Esophagus squamous epithelium (tissue), 5 donors: ENCODE measurements at regions not wholly inside any gene's neighbourhood (a gene's known extent, or its start where the extent isn't known, plus 50 kb on each side); places are given as distances from the start of the nearest gene placed in this dataset.

Source experiments
- DNase-seq: peaks from one replicate; lab custom pipeline; 2025; lab: John Stamatoyannopoulos, UW
- H3K27ac ChIP-seq, 4 donors: fragments of 200-600 bp; sonication (generic); one replicate each; pipeline ENCODE4 v1.5.1; 2016 to 2019; ENCODE audit warnings: mild to moderate bottlenecking in 1 of 4
- H3K27me3 ChIP-seq, 4 donors: fragments of 200-600 bp; sonication (generic); 1 replicate in 3 of 4; 2 replicates in 1 of 4; pipeline versions ENCODE4 v1.5.1 to v1.6.0; 2017 to 2021; ENCODE audit warnings: antibody characterized with exemption in 1 of 4
- H3K36me3 ChIP-seq, 3 donors: fragments of 200-600 bp; sonication (generic); one replicate each; pipeline ENCODE4 v1.5.1; 2016 to 2019
- H3K4me1 ChIP-seq, 3 donors: fragments of 200-600 bp; sonication (generic); one replicate each; pipeline ENCODE4 v1.5.1; 2017 to 2019
- H3K4me3 ChIP-seq, 4 donors: fragments of 200-600 bp; sonication (generic); 1 replicate in 3 of 4; 2 replicates in 1 of 4; pipeline ENCODE4 v1.5.1; 2016 to 2019; ENCODE audit warnings: mild to moderate bottlenecking in 2 of 4, moderate library complexity in 1 of 4
- H3K9me3 ChIP-seq, 3 donors: fragments of 200-600 bp; sonication (generic); one replicate each; pipeline ENCODE4 v1.5.1; 2016 to 2019
- CTCF ChIP-seq, 6 experiments: fragments of 450-650 bp in 4 of 6; fragments of 200-600 bp in 2 of 6; sonication (generic) in 2 of 6; IDR thresholded peaks; one replicate each; pipeline ENCODE4 v1.5.1; 2016 to 2019; ENCODE audit warnings: antibody characterized with exemption in 6 of 6, mild to moderate bottlenecking in 4 of 6, moderate library complexity in 4 of 6
- POLR2A ChIP-seq, 4 donors: fragments of 450-650 bp; IDR thresholded peaks; one replicate each; pipeline ENCODE4 v1.6.1; 2017; ENCODE audit warnings: antibody characterized with exemption in 4 of 4, mild to moderate bottlenecking in 4 of 4, moderate library complexity in 3 of 4
- WGBS, 2 donors: methylation state at CpG; one replicate each; pipeline ENCODE4 v1.1.5; 2018; 5-methylcytosine and 5-hydroxymethylcytosine counted together
- intact Hi-C: fragments of 100-400 bp; cut with DNase I; formaldehyde crosslinking; loops from one replicate; pipeline ENCODE4 v1.15.0; 2022
- donor health status: DM: yes; HTN: yes; CAD: no.

- H3K4me3 ChIP-seq = no peak overlapping the region
Measured at GRCh38 chr12:42790761-42791151, 201.2 kb upstream of the PRICKLE1 start.

GRCh38 chr12:42789808-42790760 is 200.5 kb upstream of the PRICKLE1 start:
- intact Hi-C loops = no loop called here
- TF ChIP-seq CTCF (IDR thresholded peaks at IDR 0.05) (no peak), POLR2A (IDR thresholded peaks at IDR 0.05) (no peak)
- H3K36me3 ChIP-seq = no peaks in the 10 kb centered on the region
- H3K4me1 ChIP-seq = no peaks in the 10 kb centered on the region
- no peaks in the 10 kb centered on the region for H3K9me3 ChIP-seq
- H3K27ac ChIP-seq = no peak overlapping the region
- H3K27me3 ChIP-seq = no peaks in the 10 kb centered on the region
- no peak overlapping the region for H3K4me3 ChIP-seq
- no peak for DNase-seq
- WGBS, 2 donors = 77 to 82% methylated on average over 15 of the region's 15 CpGs

More at GRCh38 chr12:42790761-42791151, 201.2 kb upstream of the PRICKLE1 start:
- no peak overlapping the region for H3K27ac ChIP-seq
- H3K4me1 ChIP-seq = no peaks in the 10 kb centered on the region
- no peak for DNase-seq
- H3K27me3 ChIP-seq = no peaks in the 10 kb centered on the region
- no peaks in the 10 kb centered on the region for H3K9me3 ChIP-seq
- intact Hi-C loops = no loop called here
- no peaks in the 10 kb centered on the region for H3K36me3 ChIP-seq
- TF ChIP-seq POLR2A (IDR thresholded peaks at IDR 0.05) (no peak), CTCF (IDR thresholded peaks at IDR 0.05) (no peak)

- no peak for DNase-seq
- TF ChIP-seq POLR2A (IDR thresholded peaks at IDR 0.05) (no peak), CTCF (IDR thresholded peaks at IDR 0.05) (no peak)
- no peaks in the 10 kb centered on the region for H3K9me3 ChIP-seq
- H3K27ac ChIP-seq = no peak overlapping the region
- intact Hi-C loops = no loop called here
- H3K36me3 ChIP-seq = no peaks in the 10 kb centered on the region
- H3K4me1 ChIP-seq = no peaks in the 10 kb centered on the region
- no peak overlapping the region for H3K4me3 ChIP-seq
- H3K27me3 ChIP-seq = no peaks in the 10 kb centered on the region
- 45 to 57% methylated on average over 5 of the region's 5 CpGs for WGBS, 2 donors
Measured at GRCh38 chr12:42786400-42787148, 197.0 kb upstream of the PRICKLE1 start.

GRCh38 chr12:42785944-42786343 is 196.4 kb upstream of the PRICKLE1 start:
- no peaks in the 10 kb centered on the region for H3K4me1 ChIP-seq
- H3K4me3 ChIP-seq = no peak overlapping the region
- H3K36me3 ChIP-seq = no peaks in the 10 kb centered on the region
- TF ChIP-seq CTCF (IDR thresholded peaks at IDR 0.05) (no peak), POLR2A (IDR thresholded peaks at IDR 0.05) (no peak)
- intact Hi-C loops = no loop called here
- no peaks in the 10 kb centered on the region for H3K9me3 ChIP-seq
- no peak for DNase-seq
- no peaks in the 10 kb centered on the region for H3K27me3 ChIP-seq
- H3K27ac ChIP-seq = no peak overlapping the region
- WGBS, 2 donors = 71 to 74% methylated on average over 2 of the region's 2 CpGs

GRCh38 chr12:42780671-42781070 is 191.1 kb upstream of the PRICKLE1 start:
- DNase-seq = no peak
- H3K4me3 ChIP-seq = no peak overlapping the region
- no peak overlapping the region for H3K27ac ChIP-seq
- H3K9me3 ChIP-seq = no peaks in the 10 kb centered on the region
- no peak for TF ChIP-seq POLR2A (IDR thresholded peaks at IDR 0.05)
- no peak for TF ChIP-seq CTCF (IDR thresholded peaks at IDR 0.05)
- no peaks in the 10 kb centered on the region for H3K36me3 ChIP-seq
- WGBS, 2 donors = 85 to 100% methylated on average over 1 of the region's 1 CpG
- no peaks in the 10 kb centered on the region for H3K27me3 ChIP-seq
- intact Hi-C loops = no loop called here
- peaks cover 0 to 14% (median 6%) of the 10 kb centered on the region in 3 donors for H3K4me1 ChIP-seq
